NB4 (cell line): ENCODE measurements at regions not wholly inside any gene's neighbourhood (a gene's known extent, or its start where the extent isn't known, plus 50 kb on each side); places are given as distances from the start of the nearest gene placed in this dataset.

Experiments
- DNase-seq: peaks from one replicate; pipeline ENCODE4 v3.0.0; 2010; ENCODE audit warnings: low read depth
- H3K4me3 ChIP-seq: one replicate; pipeline ENCODE4 v1.5.1; 2011; ENCODE audit warnings: mild to moderate bottlenecking, low read depth, low read length, moderate library complexity
- CTCF ChIP-seq: IDR thresholded peaks from one replicate; pipeline ENCODE4 v1.5.1; 2012; ENCODE audit warnings: low read depth, low read length
- MYC ChIP-seq: IDR thresholded peaks from 2 replicates; pipeline ENCODE4 v1.6.1; 2011; ENCODE audit warnings: low read depth, low read length
- POLR2A ChIP-seq: IDR thresholded peaks from 2 replicates; pipeline ENCODE4 v1.6.1; 2011; ENCODE audit warnings: mild to moderate bottlenecking; ENCODE audit not compliant: insufficient read length; ENCODE audit errors: extremely low read depth
- TF ChIP-seq, protein P1 (sequence below): IDR thresholded peaks from 2 replicates; pipeline ENCODE4 v1.6.1; 2011; ENCODE audit warnings: low read depth, low read length

GRCh38 chr12:76266797-76267196 is 81.4 kb downstream of the BBS10 start:
- no peak overlapping the region for H3K4me3 ChIP-seq

DNA sequence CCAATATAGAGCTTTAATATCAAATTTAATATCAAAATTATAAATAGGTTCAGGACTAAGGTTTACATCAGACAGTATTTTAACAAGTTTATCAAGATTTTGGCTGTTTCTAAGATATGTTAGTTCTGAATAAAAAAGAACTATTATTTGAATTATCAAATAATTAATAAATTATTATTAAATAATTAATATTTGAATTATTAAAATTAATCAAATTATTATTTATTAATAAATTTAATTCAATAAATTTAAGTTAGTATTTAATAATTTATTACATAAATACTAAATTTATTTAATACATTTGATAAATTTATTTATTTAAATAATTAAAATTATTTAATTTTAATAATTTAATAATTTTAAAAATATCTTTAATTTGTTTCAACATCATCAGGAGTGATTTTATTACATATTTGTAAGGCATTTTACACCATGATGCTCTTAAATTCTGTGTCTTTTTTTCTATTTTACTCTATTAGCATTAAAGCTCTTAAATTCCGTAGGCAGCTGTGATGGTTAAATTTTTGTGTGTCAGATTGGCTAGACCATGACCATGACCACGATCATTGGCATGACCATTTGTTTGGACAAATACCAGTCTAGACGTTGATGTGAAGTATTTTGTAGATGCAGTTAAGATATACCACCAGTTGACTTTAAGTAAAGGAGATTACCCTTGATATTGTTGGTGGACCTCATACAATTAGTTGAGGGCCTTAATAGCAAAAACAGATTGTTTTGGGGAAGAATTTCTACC is 82.6 kb downstream of the BBS10 start:
- H3K4me3 ChIP-seq, result no peak overlapping the region
- no peak for TF ChIP-seq MYC
- TF ChIP-seq, protein P1, sequence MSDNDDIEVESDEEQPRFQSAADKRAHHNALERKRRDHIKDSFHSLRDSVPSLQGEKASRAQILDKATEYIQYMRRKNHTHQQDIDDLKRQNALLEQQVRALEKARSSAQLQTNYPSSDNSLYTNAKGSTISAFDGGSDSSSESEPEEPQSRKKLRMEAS, result no peak
- no peak for TF ChIP-seq POLR2A
- no peak for TF ChIP-seq CTCF
- DNase-seq, result no peak

More at GRCh38 chr12:76266797-76267196, 81.4 kb downstream of the BBS10 start:
- TF ChIP-seq, protein P1, result no peak
- TF ChIP-seq POLR2A (no peak), MYC (no peak), CTCF (no peak)
- DNase-seq, result no peak

GRCh38 chr12:76264611-76265012 is 83.6 kb downstream of the BBS10 start:
- H3K4me3 ChIP-seq, result no peak overlapping the region
- no peak for DNase-seq
- TF ChIP-seq POLR2A (no peak), MYC (no peak), CTCF (no peak)
- TF ChIP-seq, protein P1, result no peak

- H3K4me3 ChIP-seq, result no peak overlapping the region
- DNase-seq, result no peak
- no peak for TF ChIP-seq CTCF
Measured at GRCh38 chr12:76263696-76264095, 84.5 kb downstream of the BBS10 start.

DNA sequence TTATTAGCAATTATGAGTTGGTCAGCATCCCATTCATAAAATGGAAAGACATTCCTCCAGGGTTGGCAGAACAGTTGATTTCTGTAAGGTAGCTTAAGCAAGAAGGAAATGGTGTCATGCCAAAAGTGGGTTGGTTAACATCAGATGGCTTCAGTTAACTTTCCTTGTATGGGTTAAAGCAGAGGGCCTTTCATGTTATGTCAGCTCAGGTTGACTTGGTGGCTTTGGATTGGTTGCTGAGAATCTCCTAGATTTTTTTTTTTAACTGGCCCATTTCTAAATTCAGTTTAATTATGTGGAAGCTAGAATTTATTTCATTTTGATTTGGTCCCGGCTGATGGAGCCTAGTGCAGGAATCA is 87.8 kb downstream of the BBS10 start:
- no peak for DNase-seq
- no peak overlapping the region for H3K4me3 ChIP-seq
- TF ChIP-seq POLR2A (no peak), MYC (no peak), CTCF (no peak)
- TF ChIP-seq, protein P1, result no peak
